ENCODE measurements at regions not wholly inside any gene's neighbourhood (a gene's known extent, or its start where the extent isn't known, plus 50 kb on each side); places are given as distances from the start of the nearest gene placed in this dataset.

DNA sequence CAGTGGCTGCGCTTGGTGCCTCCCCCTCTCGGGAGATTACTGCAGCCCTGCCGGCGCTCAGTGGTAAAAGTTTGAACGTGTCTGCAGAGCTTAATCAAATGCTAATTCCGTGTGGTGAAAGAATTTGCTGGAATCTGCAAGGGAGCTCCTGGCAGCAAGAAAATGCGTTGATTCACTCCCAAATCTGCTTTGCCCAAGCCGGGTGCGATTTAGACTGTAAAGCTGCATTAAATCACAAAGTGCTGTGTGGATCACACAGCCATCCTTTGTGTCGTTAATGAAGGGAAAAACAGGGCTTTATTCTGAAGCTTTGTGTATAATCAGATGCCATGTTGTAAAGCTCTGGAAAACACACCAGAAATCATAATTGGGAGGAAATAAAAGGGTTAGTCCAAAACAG lies 444.1 kb downstream of the BCOR start:
- no peak overlapping the region for H3K4me3 ChIP-seq (ENCODE audit: low read depth, low read length)
- TF ChIP-seq ZBTB7A (tag by site-specific recombination; IDR thresholded peaks at IDR 0.05; ENCODE audit: low read depth): no peak
- TF ChIP-seq ZNF394 (tag by site-specific recombination; IDR thresholded peaks at IDR 0.05; ENCODE audit: borderline replicate concordance): no peak
- TF ChIP-seq ZNF223 (tag by site-specific recombination; IDR thresholded peaks at IDR 0.05): no peak
- TF ChIP-seq, protein P1, sequence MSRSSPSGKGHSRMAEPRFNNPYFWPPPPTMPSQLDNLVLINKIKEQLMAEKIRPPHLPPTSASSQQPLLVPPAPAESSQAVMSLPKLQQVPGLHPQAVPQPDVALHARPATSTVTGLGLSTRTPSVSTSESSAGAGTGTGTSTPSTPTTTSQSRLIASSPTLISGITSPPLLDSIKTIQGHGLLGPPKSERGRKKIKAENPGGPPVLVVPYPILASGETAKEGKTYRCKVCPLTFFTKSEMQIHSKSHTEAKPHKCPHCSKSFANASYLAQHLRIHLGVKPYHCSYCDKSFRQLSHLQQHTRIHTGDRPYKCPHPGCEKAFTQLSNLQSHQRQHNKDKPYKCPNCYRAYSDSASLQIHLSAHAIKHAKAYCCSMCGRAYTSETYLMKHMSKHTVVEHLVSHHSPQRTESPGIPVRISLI (tag by site-specific recombination; IDR thresholded peaks at IDR 0.05): no peak
- TF ChIP-seq ZNF335 (tag by site-specific recombination; conservative IDR thresholded peaks at IDR 0.05): no peak
- TF ChIP-seq ZNF768 (tag by site-specific recombination; IDR thresholded peaks at IDR 0.05): no peak
- TF ChIP-seq, protein P2, sequence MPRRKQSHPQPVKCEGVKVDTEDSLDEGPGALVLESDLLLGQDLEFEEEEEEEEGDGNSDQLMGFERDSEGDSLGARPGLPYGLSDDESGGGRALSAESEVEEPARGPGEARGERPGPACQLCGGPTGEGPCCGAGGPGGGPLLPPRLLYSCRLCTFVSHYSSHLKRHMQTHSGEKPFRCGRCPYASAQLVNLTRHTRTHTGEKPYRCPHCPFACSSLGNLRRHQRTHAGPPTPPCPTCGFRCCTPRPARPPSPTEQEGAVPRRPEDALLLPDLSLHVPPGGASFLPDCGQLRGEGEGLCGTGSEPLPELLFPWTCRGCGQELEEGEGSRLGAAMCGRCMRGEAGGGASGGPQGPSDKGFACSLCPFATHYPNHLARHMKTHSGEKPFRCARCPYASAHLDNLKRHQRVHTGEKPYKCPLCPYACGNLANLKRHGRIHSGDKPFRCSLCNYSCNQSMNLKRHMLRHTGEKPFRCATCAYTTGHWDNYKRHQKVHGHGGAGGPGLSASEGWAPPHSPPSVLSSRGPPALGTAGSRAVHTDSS (tag by site-specific recombination; IDR thresholded peaks at IDR 0.05): no peak
- TF ChIP-seq RBAK (tag by site-specific recombination; IDR thresholded peaks at IDR 0.05): no peak
- TF ChIP-seq, protein P3, sequence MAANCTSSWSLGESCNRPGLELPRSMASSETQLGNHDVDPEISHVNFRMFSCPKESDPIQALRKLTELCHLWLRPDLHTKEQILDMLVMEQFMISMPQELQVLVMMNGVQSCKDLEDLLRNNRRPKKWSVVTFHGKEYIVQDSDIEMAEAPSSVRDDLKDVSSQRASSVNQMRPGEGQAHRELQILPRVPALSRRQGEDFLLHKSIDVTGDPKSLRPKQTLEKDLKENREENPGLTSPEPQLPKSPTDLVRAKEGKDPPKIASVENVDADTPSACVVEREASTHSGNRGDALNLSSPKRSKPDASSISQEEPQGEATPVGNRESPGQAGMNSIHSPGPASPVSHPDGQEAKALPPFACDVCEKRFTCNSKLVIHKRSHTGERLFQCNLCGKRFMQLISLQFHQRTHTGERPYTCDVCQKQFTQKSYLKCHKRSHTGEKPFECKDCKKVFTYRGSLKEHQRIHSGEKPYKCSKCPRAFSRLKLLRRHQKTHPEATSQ (tag by site-specific recombination; IDR thresholded peaks at IDR 0.05): no peak
- TF ChIP-seq PRDM1 (tag by site-specific recombination; IDR thresholded peaks at IDR 0.05): no peak
- TF ChIP-seq ZNF529 (tag by site-specific recombination; IDR thresholded peaks at IDR 0.05; ENCODE audit: insufficient replicate concordance): no peak
- no peak for TF ChIP-seq ZNF354C (tag by site-specific recombination; IDR thresholded peaks at IDR 0.05; ENCODE audit: borderline replicate concordance, low read depth)
- TF ChIP-seq KLF10 (tag by site-specific recombination; IDR thresholded peaks at IDR 0.05): no peak
- TF ChIP-seq, protein P4, sequence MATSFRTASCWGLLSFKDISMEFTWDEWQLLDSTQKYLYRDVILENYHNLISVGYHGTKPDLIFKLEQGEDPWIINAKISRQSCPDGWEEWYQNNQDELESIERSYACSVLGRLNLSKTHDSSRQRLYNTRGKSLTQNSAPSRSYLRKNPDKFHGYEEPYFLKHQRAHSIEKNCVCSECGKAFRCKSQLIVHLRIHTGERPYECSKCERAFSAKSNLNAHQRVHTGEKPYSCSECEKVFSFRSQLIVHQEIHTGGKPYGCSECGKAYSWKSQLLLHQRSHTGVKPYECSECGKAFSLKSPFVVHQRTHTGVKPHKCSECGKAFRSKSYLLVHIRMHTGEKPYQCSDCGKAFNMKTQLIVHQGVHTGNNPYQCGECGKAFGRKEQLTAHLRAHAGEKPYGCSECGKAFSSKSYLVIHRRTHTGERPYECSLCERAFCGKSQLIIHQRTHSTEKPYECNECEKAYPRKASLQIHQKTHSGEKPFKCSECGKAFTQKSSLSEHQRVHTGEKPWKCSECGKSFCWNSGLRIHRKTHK (tag by site-specific recombination; IDR thresholded peaks at IDR 0.05): no peak
- TF ChIP-seq ZBTB1 (tag by site-specific recombination; IDR thresholded peaks at IDR 0.05): no peak
- TF ChIP-seq GLIS1 (tag by site-specific recombination; IDR thresholded peaks at IDR 0.05): no peak
- TF ChIP-seq ZNF423 (tag by site-specific recombination; IDR thresholded peaks at IDR 0.05): no peak
- H3K4me1 ChIP-seq (ENCODE audit: control insufficient read depth, insufficient read depth, low read length): no peaks in the 10 kb centered on the region
- H3K36me3 ChIP-seq (ENCODE audit: control insufficient read depth in 2 of 2, insufficient read depth in 1 of 2, low read length in 2 of 2): no peaks in the 10 kb centered on the region
- no peaks in the 10 kb centered on the region for H3K9me3 ChIP-seq (ENCODE audit: control insufficient read depth, insufficient read depth, low read depth, low read length)
- CTCF ChIA-PET: interaction anchor here (0.7 to 1.0 kb wide), 3 partner anchors 15 to 146 kb away, joined by 3 read pairs; no protein-coding TSS in a partner anchor
- H3K27ac ChIP-seq (ENCODE audit: extremely low read depth, low read depth, low read length): no peak overlapping the region
- POLR2A ChIA-PET: no interaction called here

DNA sequence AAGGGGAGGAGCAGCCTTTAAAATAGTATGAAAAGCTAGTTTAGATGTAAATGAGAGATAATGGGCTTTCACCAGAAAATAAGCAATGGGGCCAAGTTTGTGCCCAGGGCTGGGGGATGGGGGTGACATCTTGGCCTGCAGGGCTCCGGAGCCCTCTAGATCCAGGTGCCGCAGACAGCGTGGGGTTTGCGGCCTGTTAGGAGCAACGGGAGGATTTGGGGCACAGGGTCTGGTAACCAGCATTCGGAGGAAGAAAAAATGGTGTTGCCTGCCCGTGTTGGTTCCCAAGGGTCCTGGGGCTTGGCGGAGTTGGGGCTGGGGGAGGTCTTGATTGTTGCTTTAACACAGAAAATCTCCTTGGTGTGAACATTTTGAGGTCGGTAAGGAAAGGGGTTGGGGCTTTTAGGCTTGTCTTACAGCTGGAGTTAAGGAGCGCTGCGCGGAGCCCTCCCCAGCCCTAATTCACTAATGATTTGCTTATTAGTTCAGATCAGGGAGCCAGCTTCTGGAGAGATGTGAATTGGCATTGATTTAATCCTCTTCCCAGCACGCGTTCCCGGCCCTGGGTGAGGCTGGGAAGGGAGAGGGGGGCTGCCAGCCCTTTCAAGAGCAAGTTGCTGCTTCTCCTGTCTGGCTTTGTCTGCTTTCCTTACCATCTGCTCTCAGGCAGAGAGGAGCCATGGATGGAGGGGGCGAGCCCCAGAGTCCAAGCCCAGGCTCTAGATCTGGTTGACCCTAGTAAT lies 443.4 kb downstream of the BCOR start:
- Histone ChIP-seq H3K27ac (ENCODE audit: extremely low read depth, low read depth, low read length) (no peak overlapping the region), H3K9me3 (ENCODE audit: control insufficient read depth, insufficient read depth, low read depth, low read length) (no peaks in the 10 kb centered on the region), H3K36me3 (ENCODE audit: control insufficient read depth in 2 of 2, insufficient read depth in 1 of 2, low read length in 2 of 2) (no peaks in the 10 kb centered on the region), H3K4me3 (ENCODE audit: low read depth, low read length) (no peak overlapping the region), H3K4me1 (ENCODE audit: control insufficient read depth, insufficient read depth, low read length) (no peaks in the 10 kb centered on the region)
- ChIA-PET CTCF (interaction anchor here (0.6 to 1.0 kb wide), 4 partner anchors 14 to 149 kb away, joined by 3 read pairs; no protein-coding TSS in a partner anchor), POLR2A (no interaction called here)
- TF ChIP-seq, protein P5, sequence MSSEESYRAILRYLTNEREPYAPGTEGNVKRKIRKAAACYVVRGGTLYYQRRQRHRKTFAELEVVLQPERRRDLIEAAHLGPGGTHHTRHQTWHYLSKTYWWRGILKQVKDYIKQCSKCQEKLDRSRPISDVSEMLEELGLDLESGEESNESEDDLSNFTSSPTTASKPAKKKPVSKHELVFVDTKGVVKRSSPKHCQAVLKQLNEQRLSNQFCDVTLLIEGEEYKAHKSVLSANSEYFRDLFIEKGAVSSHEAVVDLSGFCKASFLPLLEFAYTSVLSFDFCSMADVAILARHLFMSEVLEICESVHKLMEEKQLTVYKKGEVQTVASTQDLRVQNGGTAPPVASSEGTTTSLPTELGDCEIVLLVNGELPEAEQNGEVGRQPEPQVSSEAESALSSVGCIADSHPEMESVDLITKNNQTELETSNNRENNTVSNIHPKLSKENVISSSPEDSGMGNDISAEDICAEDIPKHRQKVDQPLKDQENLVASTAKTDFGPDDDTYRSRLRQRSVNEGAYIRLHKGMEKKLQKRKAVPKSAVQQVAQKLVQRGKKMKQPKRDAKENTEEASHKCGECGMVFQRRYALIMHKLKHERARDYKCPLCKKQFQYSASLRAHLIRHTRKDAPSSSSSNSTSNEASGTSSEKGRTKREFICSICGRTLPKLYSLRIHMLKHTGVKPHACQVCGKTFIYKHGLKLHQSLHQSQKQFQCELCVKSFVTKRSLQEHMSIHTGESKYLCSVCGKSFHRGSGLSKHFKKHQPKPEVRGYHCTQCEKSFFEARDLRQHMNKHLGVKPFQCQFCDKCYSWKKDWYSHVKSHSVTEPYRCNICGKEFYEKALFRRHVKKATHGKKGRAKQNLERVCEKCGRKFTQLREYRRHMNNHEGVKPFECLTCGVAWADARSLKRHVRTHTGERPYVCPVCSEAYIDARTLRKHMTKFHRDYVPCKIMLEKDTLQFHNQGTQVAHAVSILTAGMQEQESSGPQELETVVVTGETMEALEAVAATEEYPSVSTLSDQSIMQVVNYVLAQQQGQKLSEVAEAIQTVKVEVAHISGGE (tag by site-specific recombination; conservative IDR thresholded peaks at IDR 0.05; ENCODE audit: low read depth): no peak
- TF ChIP-seq, protein P6, sequence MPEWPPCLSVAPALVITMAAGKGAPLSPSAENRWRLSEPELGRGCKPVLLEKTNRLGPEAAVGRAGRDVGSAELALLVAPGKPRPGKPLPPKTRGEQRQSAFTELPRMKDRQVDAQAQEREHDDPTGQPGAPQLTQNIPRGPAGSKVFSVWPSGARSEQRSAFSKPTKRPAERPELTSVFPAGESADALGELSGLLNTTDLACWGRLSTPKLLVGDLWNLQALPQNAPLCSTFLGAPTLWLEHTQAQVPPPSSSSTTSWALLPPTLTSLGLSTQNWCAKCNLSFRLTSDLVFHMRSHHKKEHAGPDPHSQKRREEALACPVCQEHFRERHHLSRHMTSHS (tag by site-specific recombination; IDR thresholded peaks at IDR 0.05): no peak
- TF ChIP-seq, protein P7, sequence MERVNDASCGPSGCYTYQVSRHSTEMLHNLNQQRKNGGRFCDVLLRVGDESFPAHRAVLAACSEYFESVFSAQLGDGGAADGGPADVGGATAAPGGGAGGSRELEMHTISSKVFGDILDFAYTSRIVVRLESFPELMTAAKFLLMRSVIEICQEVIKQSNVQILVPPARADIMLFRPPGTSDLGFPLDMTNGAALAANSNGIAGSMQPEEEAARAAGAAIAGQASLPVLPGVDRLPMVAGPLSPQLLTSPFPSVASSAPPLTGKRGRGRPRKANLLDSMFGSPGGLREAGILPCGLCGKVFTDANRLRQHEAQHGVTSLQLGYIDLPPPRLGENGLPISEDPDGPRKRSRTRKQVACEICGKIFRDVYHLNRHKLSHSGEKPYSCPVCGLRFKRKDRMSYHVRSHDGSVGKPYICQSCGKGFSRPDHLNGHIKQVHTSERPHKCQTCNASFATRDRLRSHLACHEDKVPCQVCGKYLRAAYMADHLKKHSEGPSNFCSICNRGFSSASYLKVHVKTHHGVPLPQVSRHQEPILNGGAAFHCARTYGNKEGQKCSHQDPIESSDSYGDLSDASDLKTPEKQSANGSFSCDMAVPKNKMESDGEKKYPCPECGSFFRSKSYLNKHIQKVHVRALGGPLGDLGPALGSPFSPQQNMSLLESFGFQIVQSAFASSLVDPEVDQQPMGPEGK (tag by site-specific recombination; IDR thresholded peaks at IDR 0.05): no peak
- TF ChIP-seq ZNF624 (tag by site-specific recombination; IDR thresholded peaks at IDR 0.05): no peak
- TF ChIP-seq ZNF423 (tag by site-specific recombination; IDR thresholded peaks at IDR 0.05): no peak
- TF ChIP-seq ZNF140 (tag by site-specific recombination; IDR thresholded peaks at IDR 0.05): no peak

Measured in HEK293 (cell line).